ENCODE measurements at regions not wholly inside any gene's neighbourhood (a gene's known extent, or its start where the extent isn't known, plus 50 kb on each side); places are given as distances from the start of the nearest gene placed in this dataset.

DNA sequence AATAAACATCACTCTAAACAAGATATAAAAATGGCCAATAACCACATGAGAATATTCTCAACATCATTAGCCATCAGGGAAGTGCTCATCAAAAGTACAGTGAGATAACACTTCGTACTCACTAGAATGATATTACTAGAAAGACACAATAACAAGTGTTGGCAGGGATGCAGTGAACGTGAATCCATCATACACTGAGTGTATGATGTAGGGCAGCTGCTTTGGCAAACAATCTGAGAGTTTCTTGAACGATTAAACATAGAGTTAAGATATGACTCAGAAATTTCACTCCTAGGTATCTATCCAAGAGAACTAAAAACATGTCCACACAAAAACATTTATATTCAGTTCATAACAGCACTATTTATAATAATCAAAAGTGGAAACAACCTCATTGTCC lies 368.9 kb downstream of the PID1 start:
- TF ChIP-seq, protein P1, sequence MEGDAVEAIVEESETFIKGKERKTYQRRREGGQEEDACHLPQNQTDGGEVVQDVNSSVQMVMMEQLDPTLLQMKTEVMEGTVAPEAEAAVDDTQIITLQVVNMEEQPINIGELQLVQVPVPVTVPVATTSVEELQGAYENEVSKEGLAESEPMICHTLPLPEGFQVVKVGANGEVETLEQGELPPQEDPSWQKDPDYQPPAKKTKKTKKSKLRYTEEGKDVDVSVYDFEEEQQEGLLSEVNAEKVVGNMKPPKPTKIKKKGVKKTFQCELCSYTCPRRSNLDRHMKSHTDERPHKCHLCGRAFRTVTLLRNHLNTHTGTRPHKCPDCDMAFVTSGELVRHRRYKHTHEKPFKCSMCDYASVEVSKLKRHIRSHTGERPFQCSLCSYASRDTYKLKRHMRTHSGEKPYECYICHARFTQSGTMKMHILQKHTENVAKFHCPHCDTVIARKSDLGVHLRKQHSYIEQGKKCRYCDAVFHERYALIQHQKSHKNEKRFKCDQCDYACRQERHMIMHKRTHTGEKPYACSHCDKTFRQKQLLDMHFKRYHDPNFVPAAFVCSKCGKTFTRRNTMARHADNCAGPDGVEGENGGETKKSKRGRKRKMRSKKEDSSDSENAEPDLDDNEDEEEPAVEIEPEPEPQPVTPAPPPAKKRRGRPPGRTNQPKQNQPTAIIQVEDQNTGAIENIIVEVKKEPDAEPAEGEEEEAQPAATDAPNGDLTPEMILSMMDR (IDR thresholded peaks at IDR 0.05): no peak
- no peak for TF ChIP-seq POLR2A (IDR thresholded peaks at IDR 0.05)

All from right lobe of liver (tissue), 4 donors.